Lower leg skin (tissue), 4 donors: ENCODE measurements at regions not wholly inside any gene's neighbourhood (a gene's known extent, or its start where the extent isn't known, plus 50 kb on each side); places are given as distances from the start of the nearest gene placed in this dataset.
A peak's percentile ranks its signal among the peaks of the same experiment; 100 is the strongest.

Source experiments
- DNase-seq, 2 donors: peaks; one replicate each; pipeline ENCODE4 v3.0.0-alpha.2; 2019; ENCODE audit warnings: low spot score in 2 of 2
- H3K4me3 ChIP-seq: fragments of 200-600 bp; sonication (generic); 2 replicates; pipeline ENCODE4 v1.5.1; 2017; ENCODE audit warnings: mild to moderate bottlenecking, low read depth; ENCODE audit not compliant: poor library complexity, severe bottlenecking
- CTCF ChIP-seq, 3 donors: fragments of 450-650 bp; IDR thresholded peaks; one replicate each; pipeline ENCODE4 v1.5.1; 2016; ENCODE audit warnings: antibody characterized with exemption in 3 of 3, mild to moderate bottlenecking in 3 of 3, moderate library complexity in 2 of 3
- POLR2A ChIP-seq, 2 donors: fragments of 450-650 bp; IDR thresholded peaks; one replicate each; pipeline ENCODE4 v1.6.1; 2016 to 2017; ENCODE audit warnings: antibody characterized with exemption in 2 of 2, mild to moderate bottlenecking in 1 of 2, moderate library complexity in 1 of 2
- WGBS, 2 donors: methylation state at CpG; one replicate each; pipeline ENCODE4 v1.1.5; 2018; 5-methylcytosine and 5-hydroxymethylcytosine counted together
- intact Hi-C: fragments of 100-400 bp; cut with DNase I; formaldehyde crosslinking; loops from one replicate; pipeline ENCODE4 v1.15.0; 2023; ENCODE audit warnings: low total_unique reads

- intact Hi-C loops, result no loop called here
- DNase-seq, result no peak
- no peak for TF ChIP-seq POLR2A (IDR thresholded peaks at IDR 0.05)
- no peak overlapping the region for H3K4me3 ChIP-seq
- 82 to 83% methylated on average over 2 of the region's 2 CpGs for WGBS, 2 donors
Measured at GRCh38 chr2:19250906-19251305, 107.5 kb downstream of the OSR1 start.

GRCh38 chr2:19247186-19247585 lies 111.2 kb downstream of the OSR1 start:
- no peak overlapping the region for H3K4me3 ChIP-seq
- intact Hi-C loops, result no loop called here
- DNase-seq, result no peak
- WGBS, 2 donors, result 81 to 86% methylated on average over 4 of the region's 4 CpGs
- TF ChIP-seq POLR2A (IDR thresholded peaks at IDR 0.05) (no peak), CTCF (IDR thresholded peaks at IDR 0.05) (no peak)

DNA sequence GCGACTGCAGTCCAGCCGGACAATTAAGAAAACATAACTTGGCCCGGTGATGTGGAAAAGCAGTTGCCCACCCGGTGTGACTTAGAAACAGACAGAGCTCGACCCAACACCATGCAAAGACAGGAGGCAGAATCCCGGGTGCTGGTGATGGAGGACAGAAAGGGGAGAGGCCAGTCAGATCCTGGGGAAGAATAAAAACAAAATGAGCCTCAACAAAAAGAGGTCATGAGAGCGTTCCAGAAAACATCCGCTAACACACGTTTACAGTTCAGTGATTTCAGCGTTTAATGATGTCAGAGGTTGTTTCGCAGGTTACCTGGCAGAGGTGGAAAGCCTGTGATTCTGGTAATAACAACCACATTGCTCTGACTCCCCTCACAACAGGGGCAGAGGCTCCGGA lies 111.9 kb downstream of the OSR1 start:
- H3K4me3 ChIP-seq, result no peak overlapping the region
- DNase-seq, result no peak
- TF ChIP-seq CTCF (IDR thresholded peaks at IDR 0.05) (no peak), POLR2A (IDR thresholded peaks at IDR 0.05) (no peak)
- intact Hi-C loops, result no loop called here
- WGBS, 2 donors, result 77 to 86% methylated on average over 12 of the region's 12 CpGs

DNA sequence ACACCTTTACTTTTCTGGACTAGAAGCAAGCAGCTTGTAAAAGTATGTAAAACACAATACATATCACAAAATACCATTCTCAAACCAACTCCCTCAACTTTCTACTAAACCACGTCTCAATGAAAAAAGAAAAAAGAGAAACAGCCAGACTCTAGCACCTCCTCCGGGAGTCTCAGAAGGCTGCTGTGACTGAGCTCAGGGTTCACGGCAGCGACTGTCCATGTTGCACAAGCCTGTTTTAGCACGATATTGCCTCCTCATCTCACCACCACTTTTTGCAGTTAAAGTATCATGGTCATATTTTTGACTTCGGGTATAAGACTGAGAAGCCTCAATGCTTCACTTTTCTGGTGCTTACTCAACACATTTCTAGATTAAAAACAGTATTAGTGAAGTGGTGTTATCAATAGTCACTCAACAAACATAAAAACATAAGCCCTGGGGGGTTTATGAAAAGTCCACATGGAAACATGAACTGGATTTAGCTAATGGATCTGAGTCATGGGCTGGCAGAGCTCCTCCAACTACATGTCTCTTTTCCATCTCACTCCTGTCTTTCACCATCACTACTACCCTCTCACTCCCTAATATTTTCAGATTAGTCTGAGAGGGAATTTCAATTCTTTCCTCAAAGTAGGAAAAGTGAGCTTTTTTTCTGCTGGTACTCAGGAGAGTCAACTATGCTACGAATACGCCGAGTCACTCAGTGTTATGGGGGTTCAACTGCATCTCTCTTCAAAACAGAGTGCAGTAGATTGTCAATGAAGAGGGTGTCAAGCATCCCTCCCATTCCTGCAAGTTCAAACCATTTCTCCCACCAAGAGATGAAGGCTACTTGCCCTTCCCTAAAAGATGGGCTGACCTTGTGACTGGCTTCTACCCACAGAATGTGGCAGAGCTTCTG lies 113.7 kb downstream of the OSR1 start:
- no peak overlapping the region for H3K4me3 ChIP-seq
- TF ChIP-seq POLR2A (IDR thresholded peaks at IDR 0.05) (no peak), CTCF (IDR thresholded peaks at IDR 0.05) (no peak)
- WGBS, 2 donors, result 81 to 95% methylated on average over 9 of the region's 9 CpGs
- intact Hi-C loops, result no loop called here
- DNase-seq, result no peak

DNA sequence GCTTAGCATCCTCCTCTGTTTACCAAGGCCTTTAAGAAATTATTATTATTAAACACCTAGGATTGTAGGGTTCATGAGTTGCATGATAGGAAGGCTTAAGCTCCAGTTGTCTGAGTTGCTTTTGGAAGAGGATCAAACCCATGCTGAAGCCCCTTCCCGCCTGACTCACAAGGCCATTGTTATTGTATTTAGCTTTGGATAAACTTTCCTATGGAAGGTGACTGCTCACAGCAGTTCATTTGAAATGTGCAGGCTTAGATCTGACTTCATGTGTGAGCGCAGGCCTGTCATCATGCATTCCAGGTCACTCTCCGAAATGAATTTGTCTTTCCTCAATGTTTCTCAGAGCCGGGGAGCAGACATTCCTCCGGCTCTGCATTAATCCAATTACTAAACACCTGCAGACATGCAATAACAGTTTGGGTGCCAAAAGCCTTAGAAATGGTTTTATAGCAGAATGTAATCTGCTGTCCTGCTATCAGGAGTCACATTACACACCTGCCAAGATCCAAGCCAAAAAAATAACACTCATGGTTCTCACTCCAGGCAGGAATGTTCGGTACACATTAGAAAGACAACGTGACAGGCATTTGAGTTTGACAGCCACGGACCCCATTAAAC lies 119.9 kb downstream of the OSR1 start:
- H3K4me3 ChIP-seq, result no peak overlapping the region
- intact Hi-C loops, result no loop called here
- 68 to 72% methylated on average over 8 of the region's 8 CpGs for WGBS, 2 donors
- TF ChIP-seq CTCF (IDR thresholded peaks at IDR 0.05), result no peak
- no peak for TF ChIP-seq POLR2A (IDR thresholded peaks at IDR 0.05)
- no peak for DNase-seq

GRCh38 chr2:19235308-19235707 lies 123.1 kb downstream of the OSR1 start:
- H3K4me3 ChIP-seq, result no peak overlapping the region
- WGBS, 2 donors, result 15 to 28% methylated on average over 2 of the region's 2 CpGs
- intact Hi-C loops, result no loop called here
- DNase-seq, result peak in 1 of 2 donors; percentile 68
- no peak for TF ChIP-seq POLR2A (IDR thresholded peaks at IDR 0.05)
- no peak for TF ChIP-seq CTCF (IDR thresholded peaks at IDR 0.05)
